IMR-90 (cell line): ENCODE measurements at regions not wholly inside any gene's neighbourhood (a gene's known extent, or its start where the extent isn't known, plus 50 kb on each side); places are given as distances from the start of the nearest gene placed in this dataset.

ENCODE experiments used
- ATAC-seq: fragments of 200-7000 bp; cut with Tn5 transposase; 2 replicates; pipeline ENCODE4 v1.9.1; 2020; ENCODE audit warnings: low read depth, mild to moderate bottlenecking, moderate library complexity
- BruUV-seq: library from RNA; stranded (reverse); fragments of 400-500 nt; replicated peaks from 2 replicates; lab custom pipeline; 2021; lab: Mats Ljungman, UMichigan
- CTCF ChIA-PET: fragments of 300-600 bp; formaldehyde crosslinking; extraction: SDS; loops from one replicate; lab custom pipeline; 2021; ENCODE audit warnings: antibody characterized with exemption; lab: Yijun Ruan, JAX
- POLR2A ChIA-PET: fragments of 300-600 bp; sonication (Branson Sonifier 250); formaldehyde crosslinking; loops from one replicate; lab custom pipeline; 2022; ENCODE audit warnings: antibody characterized with exemption; ENCODE audit not compliant: unreplicated experiment; lab: Charles Lee
- DNase-seq: peaks from one replicate; pipeline ENCODE4 v3.0.0; 2013
- H2AFZ ChIP-seq: replicated peaks from 2 replicates; pipeline ENCODE3; 2013; ENCODE audit warnings: low read length, mild to moderate bottlenecking; ENCODE audit not compliant: poor library complexity
- H2AK5ac ChIP-seq: 2 replicates; pipeline ENCODE4 v1.6.1; 2013; ENCODE audit warnings: low read depth, low read length, inconsistent platforms
- H2AK9ac ChIP-seq: replicated peaks from 2 replicates; pipeline ENCODE3; 2013; ENCODE audit warnings: mild to moderate bottlenecking, low read depth, low read length, moderate library complexity; ENCODE audit not compliant: poor library complexity
- H2BK120ac ChIP-seq: 2 replicates; pipeline ENCODE4 v1.6.1; 2013; ENCODE audit warnings: low read depth, low read length, inconsistent platforms
- H2BK15ac ChIP-seq: 3 replicates; pipeline ENCODE4 v1.6.1; 2013; ENCODE audit warnings: low read depth, low read length, inconsistent platforms
- H2BK20ac ChIP-seq: 2 replicates; pipeline ENCODE4 v1.6.1; 2013; ENCODE audit warnings: low read depth, mild to moderate bottlenecking, inconsistent platforms, low read length, moderate library complexity
- H2BK5ac ChIP-seq: 2 replicates; pipeline ENCODE4 v1.6.1; 2013; ENCODE audit warnings: mild to moderate bottlenecking, low read depth, low read length, inconsistent platforms; ENCODE audit not compliant: poor library complexity, severe bottlenecking
- H3K14ac ChIP-seq: replicated peaks from 2 replicates; pipeline ENCODE4 v1.6.1; 2013; ENCODE audit warnings: low read depth, low read length, inconsistent platforms
- H3K18ac ChIP-seq: 2 replicates; pipeline ENCODE4 v1.6.1; 2013; ENCODE audit warnings: low read depth, low read length, control low read depth
- H3K23ac ChIP-seq: 2 replicates; pipeline ENCODE4 v1.6.1; 2013; ENCODE audit warnings: low read depth, low read length, inconsistent platforms
- H3K27ac ChIP-seq: 2 replicates; pipeline ENCODE4 v1.5.1; 2013; ENCODE audit warnings: mild to moderate bottlenecking, control low read depth, low read length; ENCODE audit not compliant: insufficient read depth
- H3K27me3 ChIP-seq: 2 replicates; pipeline ENCODE4 v1.6.1; 2013; ENCODE audit warnings: low read length; ENCODE audit not compliant: control insufficient read depth, insufficient read depth
- H3K36me3 ChIP-seq: 2 replicates; pipeline ENCODE4 v1.6.1; 2013; ENCODE audit warnings: low read length, mixed read lengths; ENCODE audit not compliant: control insufficient read depth, insufficient read depth
- H3K4ac ChIP-seq: 2 replicates; pipeline ENCODE4 v1.6.1; 2013; ENCODE audit warnings: low read depth, low read length, inconsistent platforms
- H3K4me1 ChIP-seq: 2 replicates; pipeline ENCODE4 v1.6.1; 2013; ENCODE audit warnings: low read length, mixed read lengths; ENCODE audit not compliant: control insufficient read depth, insufficient read depth
- H3K4me2 ChIP-seq: 2 replicates; pipeline ENCODE4 v1.6.1; 2013; ENCODE audit warnings: low read depth, mild to moderate bottlenecking, control low read depth, low read length, moderate library complexity
- H3K4me3 ChIP-seq: 2 replicates; pipeline ENCODE4 v1.5.1; 2013; ENCODE audit warnings: low read depth, mild to moderate bottlenecking, control low read depth, low read length, moderate library complexity; ENCODE audit not compliant: insufficient read depth
- H3K56ac ChIP-seq: 2 replicates; pipeline ENCODE4 v1.6.1; 2013; ENCODE audit warnings: low read length, inconsistent platforms; ENCODE audit not compliant: insufficient read depth; ENCODE audit errors: extremely low read depth
- H3K79me1 ChIP-seq, 2 experiments: 2 replicates each; pipeline ENCODE4 v1.6.1; 2013; ENCODE audit warnings: low read length in 2 of 2, inconsistent platforms in 1 of 2, low read depth in 1 of 2
- H3K9ac ChIP-seq: 2 replicates; pipeline ENCODE4 v1.6.1; 2013; ENCODE audit warnings: low read depth, low read length, control low read depth
- H3K9me1 ChIP-seq: 2 replicates; pipeline ENCODE4 v1.6.1; 2013; ENCODE audit warnings: low read length, inconsistent platforms; ENCODE audit not compliant: insufficient read depth
- H3K9me3 ChIP-seq: 2 replicates; pipeline ENCODE4 v1.6.1; 2013; ENCODE audit warnings: low read length; ENCODE audit not compliant: control insufficient read depth, insufficient read depth
- H4K20me1 ChIP-seq: 2 replicates; pipeline ENCODE4 v1.6.1; 2013; ENCODE audit warnings: low read length, inconsistent platforms; ENCODE audit not compliant: insufficient read depth
- H4K5ac ChIP-seq: 2 replicates; pipeline ENCODE4 v1.6.1; 2013; ENCODE audit warnings: mild to moderate bottlenecking, low read depth, low read length, control low read depth
- H4K8ac ChIP-seq, 2 experiments: 2 replicates each; pipeline ENCODE4 v1.6.1; 2013; ENCODE audit warnings: low read depth in 2 of 2, low read length in 2 of 2, control low read depth in 1 of 2, inconsistent platforms in 1 of 2
- H4K91ac ChIP-seq: 2 replicates; pipeline ENCODE4 v1.6.1; 2013; ENCODE audit warnings: low read depth, low read length, inconsistent platforms; ENCODE audit not compliant: insufficient read depth
- MAZ ChIP-seq: IDR thresholded peaks from 2 replicates; pipeline ENCODE4 v1.6.1; 2012; ENCODE audit warnings: low read depth, mild to moderate bottlenecking, low read length, improper control_type of control experiment, moderate library complexity, borderline replicate concordance
- RCOR1 ChIP-seq: IDR thresholded peaks from 2 replicates; pipeline ENCODE4 v1.6.1; 2012; ENCODE audit warnings: mild to moderate bottlenecking, low read length, improper control_type of control experiment; ENCODE audit not compliant: insufficient replicate concordance
- WGBS, 2 experiments: methylation state at CpG; one replicate each; pipeline versions ENCODE4 v1.1.5 to v1.1.7; 2013; ENCODE audit warnings: missing lambda C conversion rate in 2 of 2; ENCODE audit not compliant: insufficient read length in 1 of 2; ENCODE audit errors: extremely low coverage in 2 of 2; 5-methylcytosine and 5-hydroxymethylcytosine counted together
- dilution Hi-C: fragments of 300-500 bp; cut with HindIII; formaldehyde crosslinking; loops from one replicate; pipeline ENCODE4 v1.14.3; 2018; ENCODE audit warnings: low sequenced_read_pairs; ENCODE audit not compliant: unreplicated experiment
- in situ Hi-C: fragments of 300-500 bp; cut with MboI; formaldehyde crosslinking; loops from 3 replicates; pipeline ENCODE4 v1.14.3; 2019; ENCODE audit warnings: low sequenced_read_pairs, inconsistent platforms, mixed read lengths
- intact Hi-C: fragments of 100-400 bp; cut with micrococcal nuclease; formaldehyde crosslinking; loops from 2 replicates; pipeline ENCODE4 v1.10.0; 2022

GRCh38 chr9:87059772-87060171 is 112.5 kb upstream of the GAS1 start:
- H3K9ac ChIP-seq: no peak overlapping the region

More at GRCh38 chr9:87059772-87060171, 112.5 kb upstream of the GAS1 start:
- H3K9me1 ChIP-seq: no peaks in the 10 kb centered on the region
- intact Hi-C loops (no loop called here), dilution Hi-C loops (no loop called here), in situ Hi-C loops (no loop called here)
- H3K18ac ChIP-seq: no peak overlapping the region
- H3K27ac ChIP-seq: no peak overlapping the region
- H4K20me1 ChIP-seq: no peaks in the 10 kb centered on the region
- H3K4me3 ChIP-seq: no peak overlapping the region
- no peaks in the 10 kb centered on the region for H3K4me1 ChIP-seq
- no peaks in the 10 kb centered on the region for H3K9me3 ChIP-seq
- no TSS peak for BruUV-seq
- H2AFZ ChIP-seq: no peak overlapping the region
- no peak overlapping the region for H3K14ac ChIP-seq
- H2BK15ac ChIP-seq: no peak overlapping the region
- DNase-seq: no peak
- no peaks in the 10 kb centered on the region for H3K36me3 ChIP-seq
- H2AK5ac ChIP-seq: no peak overlapping the region
- TF ChIP-seq MAZ (no peak), RCOR1 (no peak)
- H3K56ac ChIP-seq: no peak overlapping the region
- no peak overlapping the region for H3K23ac ChIP-seq
- no peak overlapping the region for H2BK5ac ChIP-seq
- no peak overlapping the region for H4K5ac ChIP-seq
- H3K79me1 ChIP-seq: no peaks in the 10 kb centered on the region
- no peak overlapping the region for H2BK120ac ChIP-seq
- no peak for ATAC-seq
- no peak overlapping the region for H3K4me2 ChIP-seq
- ChIA-PET POLR2A (no interaction called here), CTCF (no interaction called here)
- no peak overlapping the region for H2BK20ac ChIP-seq
- no peak overlapping the region for H2AK9ac ChIP-seq
- no peaks in the 10 kb centered on the region for H3K27me3 ChIP-seq
- H3K4ac ChIP-seq: no peak overlapping the region
- WGBS, 2 experiments: 82% methylated on average over 2 of the region's 2 CpGs; no CpG with 5 or more reads in 1 of the 2 experiments
- H4K91ac ChIP-seq: no peak overlapping the region
- no peak overlapping the region for H4K8ac ChIP-seq
